Muscle layer of duodenum (tissue), 2 donors: ENCODE measurements at regions not wholly inside any gene's neighbourhood (a gene's known extent, or its start where the extent isn't known, plus 50 kb on each side); places are given as distances from the start of the nearest gene placed in this dataset.
"Not testable (repeated sequence)": the region's sequence is repeated elsewhere in the genome, so short reads cannot be mapped to it uniquely, and the experiment has no call there.

Experiments used
- H3K27ac ChIP-seq: one replicate; pipeline ENCODE4 v1.7.0; 2013; ENCODE audit warnings: mild to moderate bottlenecking, low read length
- H3K27me3 ChIP-seq: one replicate; pipeline ENCODE4 v1.7.0; 2013; ENCODE audit warnings: low read depth, mild to moderate bottlenecking, control low read depth, low read length
- H3K36me3 ChIP-seq, 2 donors: one replicate each; pipeline ENCODE4 v1.7.0; 2013; ENCODE audit warnings: low read length in 2 of 2, control low read depth in 1 of 2, mild to moderate bottlenecking in 1 of 2; ENCODE audit not compliant: insufficient read depth in 2 of 2, control insufficient read depth in 1 of 2
- H3K4me1 ChIP-seq, 2 donors: one replicate each; pipeline ENCODE4 v1.7.0; 2013; ENCODE audit warnings: low read length in 2 of 2, mild to moderate bottlenecking in 2 of 2, control low read depth in 1 of 2, moderate library complexity in 1 of 2; ENCODE audit not compliant: insufficient read depth in 2 of 2, control insufficient read depth in 1 of 2
- H3K4me3 ChIP-seq, 2 donors: one replicate each; pipeline ENCODE4 v1.7.0; 2013; ENCODE audit warnings: low read length in 2 of 2, low read depth in 1 of 2, mild to moderate bottlenecking in 1 of 2
- H3K9me3 ChIP-seq, 2 donors: one replicate each; pipeline ENCODE4 v1.7.0; 2013; ENCODE audit warnings: low read length in 2 of 2, control low read depth in 1 of 2, mild to moderate bottlenecking in 1 of 2; ENCODE audit not compliant: control insufficient read depth in 1 of 2
- donor health status: healthy.

DNA sequence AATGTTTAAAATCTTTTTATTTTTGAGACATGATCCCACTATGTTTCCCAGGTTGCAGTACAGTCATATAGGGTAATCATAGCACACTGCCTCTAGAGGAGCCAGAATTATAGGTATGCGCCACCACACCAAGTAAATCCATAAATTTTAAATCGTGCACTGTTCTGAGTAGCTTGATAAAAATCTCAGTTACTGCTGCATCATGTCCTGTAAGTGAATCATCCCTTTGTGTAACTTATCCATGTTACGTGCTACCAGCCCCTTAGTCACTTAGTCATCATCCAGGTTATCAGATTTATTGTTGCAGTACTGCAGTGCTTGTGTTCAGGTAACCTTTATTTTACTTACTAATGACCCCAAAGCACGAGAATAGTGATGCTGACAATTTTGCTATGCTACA, 1770.9 kb downstream of the BRINP3 start:
- H3K27me3 ChIP-seq: no peaks in the 10 kb centered on the region
- H3K27ac ChIP-seq: no peak overlapping the region
- no peaks in the 10 kb centered on the region for H3K4me1 ChIP-seq
- no peaks in the 10 kb centered on the region for H3K9me3 ChIP-seq
- no peak overlapping the region for H3K4me3 ChIP-seq
- H3K36me3 ChIP-seq: no peaks in the 10 kb centered on the region

DNA sequence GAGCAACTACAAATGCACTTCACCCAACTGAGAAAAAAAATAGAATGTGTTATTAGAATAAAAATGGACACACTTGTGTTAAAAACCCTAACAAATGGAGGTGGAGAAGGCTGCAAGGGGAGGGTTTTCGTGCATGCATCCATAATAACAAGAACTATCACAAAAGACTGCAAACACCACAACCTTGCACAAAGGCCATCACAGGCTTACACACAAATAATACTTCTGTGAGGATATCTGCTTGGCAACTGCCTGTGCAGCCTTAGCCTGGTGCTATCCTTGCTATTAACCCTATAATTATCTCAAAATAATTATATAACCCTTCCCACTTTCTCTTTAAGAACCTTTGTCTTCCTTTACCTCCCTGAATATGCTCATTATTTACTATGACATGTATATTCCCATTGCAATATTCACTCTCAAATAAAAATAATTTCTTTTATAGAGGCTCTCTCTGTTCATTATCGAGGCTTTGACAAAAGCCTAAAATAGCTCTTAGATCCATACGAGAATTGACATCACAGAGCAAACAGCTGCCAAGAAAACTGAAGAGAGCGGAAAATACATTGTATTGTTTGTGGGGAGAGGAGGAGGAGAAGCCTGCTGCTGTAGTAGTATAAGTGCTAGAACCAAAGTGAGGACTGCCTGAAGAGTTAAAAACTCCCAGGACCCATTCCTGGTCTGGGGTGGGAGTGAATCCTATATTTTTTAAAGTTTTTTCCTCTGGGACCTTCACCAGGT, 1768.7 kb downstream of the BRINP3 start:
- Histone ChIP-seq H3K9me3 (no peaks in the 10 kb centered on the region), H3K36me3 (no peaks in the 10 kb centered on the region), H3K27ac (no peak overlapping the region), H3K27me3 (no peaks in the 10 kb centered on the region), H3K4me3 (no peak overlapping the region), H3K4me1 (no peaks in the 10 kb centered on the region)

- Histone ChIP-seq H3K4me3 (no peak overlapping the region), H3K4me1 (no peaks in the 10 kb centered on the region), H3K27ac (no peak overlapping the region), H3K27me3 (no peaks in the 10 kb centered on the region), H3K36me3 (no peaks in the 10 kb centered on the region), H3K9me3 (no peaks in the 10 kb centered on the region)
Observed at GRCh38 chr1:188715566-188715965, 1762.1 kb downstream of the BRINP3 start.

- H3K27ac ChIP-seq: no peak overlapping the region
- no peaks in the 10 kb centered on the region for H3K9me3 ChIP-seq
- no peaks in the 10 kb centered on the region for H3K36me3 ChIP-seq
- no peaks in the 10 kb centered on the region for H3K27me3 ChIP-seq
- H3K4me3 ChIP-seq: no peak overlapping the region
- no peaks in the 10 kb centered on the region for H3K4me1 ChIP-seq
Observed at GRCh38 chr1:188719735-188720134, 1757.9 kb downstream of the BRINP3 start.

- Histone ChIP-seq H3K27me3 (no peaks in the 10 kb centered on the region), H3K9me3 (no peaks in the 10 kb centered on the region), H3K27ac (no peak overlapping the region), H3K4me3 (no peak overlapping the region), H3K4me1 (no peaks in the 10 kb centered on the region), H3K36me3 (no peaks in the 10 kb centered on the region)
Observed at GRCh38 chr1:188723332-188724020, 1754.2 kb downstream of the BRINP3 start.

GRCh38 chr1:188729039-188729438, 1748.6 kb downstream of the BRINP3 start:
- Histone ChIP-seq H3K27me3 (no peaks in the 10 kb centered on the region), H3K27ac (no peak overlapping the region), H3K9me3 (peaks cover 0 to 3% of the 10 kb centered on the region in 2 donors), H3K4me1 (no peaks in the 10 kb centered on the region), H3K4me3 (no peak overlapping the region), H3K36me3 (no peaks in the 10 kb centered on the region)

DNA sequence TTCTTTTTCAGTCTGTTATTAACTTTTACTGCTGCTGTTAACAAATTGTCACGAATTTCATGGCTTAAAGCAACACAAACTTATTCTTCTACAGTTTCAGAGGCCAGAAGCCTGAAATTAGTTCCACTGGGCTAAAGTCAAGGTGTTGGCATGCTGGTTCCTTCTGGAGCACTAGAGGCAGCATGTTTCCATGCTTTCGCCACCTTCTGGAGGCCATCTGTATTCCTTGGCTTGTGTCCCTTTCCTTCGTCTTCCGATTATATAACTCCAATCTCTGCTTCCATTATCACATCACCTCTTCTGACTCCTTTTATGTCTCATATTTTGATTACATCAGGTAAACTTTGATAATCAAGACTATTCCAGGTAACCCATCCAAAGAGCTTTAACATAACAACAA, 1742.1 kb downstream of the BRINP3 start:
- no peaks in the 10 kb centered on the region for H3K27me3 ChIP-seq
- peaks cover 0 to 3% of the 10 kb centered on the region in 2 donors for H3K9me3 ChIP-seq
- no peak overlapping the region for H3K27ac ChIP-seq
- no peak overlapping the region for H3K4me3 ChIP-seq
- H3K36me3 ChIP-seq: no peaks in the 10 kb centered on the region
- H3K4me1 ChIP-seq: no peaks in the 10 kb centered on the region

DNA sequence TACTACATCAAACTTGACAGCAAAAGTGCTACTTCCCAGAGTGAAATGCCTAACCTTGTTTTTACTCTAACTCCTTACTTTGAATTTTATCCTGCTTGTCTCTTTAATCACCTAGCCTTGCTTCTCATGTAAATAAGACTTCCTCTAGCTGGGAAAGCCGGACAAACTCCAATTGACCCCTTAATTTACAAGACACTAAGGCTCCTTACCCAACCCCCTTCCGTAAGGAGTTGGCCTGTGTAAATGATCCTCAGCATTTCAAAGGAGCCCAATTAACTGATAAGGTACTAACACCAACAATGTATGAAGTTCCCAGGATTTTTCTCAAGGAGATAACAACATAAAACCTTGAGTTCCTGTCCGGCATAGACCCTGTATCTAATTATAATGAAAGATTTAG, 1728.4 kb downstream of the BRINP3 start:
- not testable (repeated sequence) for H3K36me3 ChIP-seq, H3K27me3 ChIP-seq, H3K27ac ChIP-seq, H3K4me1 ChIP-seq, H3K9me3 ChIP-seq, H3K4me3 ChIP-seq

DNA sequence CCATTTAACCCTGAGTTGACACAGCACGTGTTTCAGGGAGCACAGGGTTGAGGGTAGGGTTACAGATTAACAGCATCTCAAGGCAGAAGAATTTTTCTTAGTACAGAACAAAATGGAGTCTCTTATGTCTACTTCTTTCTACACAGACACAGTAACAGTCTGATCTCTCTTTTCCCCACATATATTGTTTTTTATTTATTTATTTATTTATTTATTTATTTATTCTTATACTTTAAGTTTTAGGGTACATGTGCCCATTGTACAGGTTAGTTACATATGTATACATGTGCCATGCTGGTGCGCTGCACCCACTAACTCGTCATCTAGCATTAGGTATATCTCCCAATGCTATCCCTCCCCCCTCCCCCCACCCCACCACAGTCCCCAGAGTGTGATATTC, 1725.6 kb downstream of the BRINP3 start:
- not testable (repeated sequence) for H3K27ac ChIP-seq, H3K9me3 ChIP-seq, H3K4me3 ChIP-seq, H3K36me3 ChIP-seq, H3K4me1 ChIP-seq, H3K27me3 ChIP-seq

GRCh38 chr1:188757747-188758146, 1719.9 kb downstream of the BRINP3 start:
- not testable (repeated sequence) for H3K27ac ChIP-seq, H3K27me3 ChIP-seq, H3K4me1 ChIP-seq, H3K36me3 ChIP-seq, H3K4me3 ChIP-seq, H3K9me3 ChIP-seq

- Histone ChIP-seq H3K27ac (no peak overlapping the region), H3K27me3 (no peaks in the 10 kb centered on the region), H3K9me3 (no peaks in the 10 kb centered on the region), H3K4me1 (no peaks in the 10 kb centered on the region), H3K4me3 (no peak overlapping the region), H3K36me3 (no peaks in the 10 kb centered on the region)
Observed at GRCh38 chr1:188761226-188761625, 1716.4 kb downstream of the BRINP3 start.
